A549 (cell line): ENCODE measurements at regions not wholly inside any gene's neighbourhood (a gene's known extent, or its start where the extent isn't known, plus 50 kb on each side); places are given as distances from the start of the nearest gene placed in this dataset.

Experiments
- ATAC-seq, 2 experiments: fragments of 200-7000 bp in 1 of 2; fragments of >200 bp in 1 of 2; cut with Nextera tagmentation in 1 of 2; cut with Tn5 transposase in 1 of 2; 3 replicates each; pipeline versions ENCODE4 v1.8.0 to v1.9.1; 2018 to 2020; ENCODE audit warnings: mild to moderate bottlenecking in 1 of 2, moderate library complexity in 1 of 2
- CTCF ChIA-PET: fragments of 300-600 bp; sonication (Branson Sonifier 250); formaldehyde crosslinking; extraction: SDS; loops from one replicate; lab custom pipeline; 2021; ENCODE audit warnings: antibody characterized with exemption, inconsistent platforms; lab: Yijun Ruan, JAX
- POLR2A ChIA-PET: fragments of 350-600 bp; formaldehyde crosslinking; extraction: SDS; loops from one replicate; lab custom pipeline; 2021; ENCODE audit warnings: antibody characterized with exemption, inconsistent platforms; lab: Yijun Ruan, JAX
- DNase-seq, 2 experiments: peaks; one replicate each; pipeline versions ENCODE4 v3.0.0 to v3.0.0-alpha.2; 2011 to 2016; ENCODE audit warnings: low read depth in 1 of 2, low spot score in 1 of 2
- FAIRE-seq: peaks from 2 replicates; lab custom pipeline; 2011; peaks lifted over from hg19 to GRCh38; lab: Jason Lieb, UNC
- H3K27ac ChIP-seq, 2 experiments: fragments of >200 bp; sonication (Bioruptor Twin); formaldehyde crosslinking; 3 replicates each; pipeline ENCODE4 v1.5.1; 2016 to 2017
- H3K4me1 ChIP-seq: fragments of >200 bp; sonication (Bioruptor Twin); formaldehyde crosslinking; 3 replicates; pipeline ENCODE4 v1.6.1; 2016
- H3K4me2 ChIP-seq: fragments of >200 bp; sonication (Bioruptor Twin); formaldehyde crosslinking; 3 replicates; pipeline ENCODE4 v1.6.1; 2016
- H3K4me3 ChIP-seq: fragments of >200 bp; sonication (Bioruptor Twin); formaldehyde crosslinking; 3 replicates; pipeline ENCODE4 v1.5.1; 2016
- H3K9me3 ChIP-seq: fragments of >200 bp; sonication (Bioruptor Twin); formaldehyde crosslinking; 3 replicates; pipeline ENCODE4 v1.6.1; 2016
- CEBPB ChIP-seq, 2 experiments: fragments of >200 bp in 1 of 2; sonication (Bioruptor Twin) in 1 of 2; formaldehyde crosslinking in 1 of 2; IDR thresholded peaks; 2 replicates each; pipeline ENCODE4 v1.6.1; 2012 to 2016
- EHF ChIP-seq: fragments of 250-450 bp; sonication (Bioruptor Pico); IDR thresholded peaks from 2 replicates; pipeline ENCODE4 v1.5.0; 2020; ENCODE audit warnings: mild to moderate bottlenecking
- EP300 ChIP-seq, 2 experiments: fragments of >200 bp; sonication (Bioruptor Twin); formaldehyde crosslinking; IDR thresholded peaks; 2 replicates in 1 of 2; 3 replicates in 1 of 2; pipeline ENCODE4 v1.6.1; 2016 to 2017
- FOSB ChIP-seq: fragments of 250-450 bp; sonication (Bioruptor Pico); IDR thresholded peaks from 2 replicates; pipeline ENCODE4 v1.5.0; 2020; ENCODE audit warnings: mild to moderate bottlenecking, moderate library complexity
- FOSL2 ChIP-seq, 2 experiments: fragments of 450-650 bp in 1 of 2; fragments of >200 bp in 1 of 2; sonication (Bioruptor Twin) in 1 of 2; formaldehyde crosslinking; IDR thresholded peaks; 2 replicates each; pipeline versions ENCODE4 v1.5.0 to v1.6.1; 2016 to 2020; ENCODE audit warnings: mild to moderate bottlenecking in 1 of 2, moderate library complexity in 1 of 2
- GATA3 ChIP-seq: IDR thresholded peaks from 2 replicates; pipeline ENCODE4 v1.6.1; 2012; ENCODE audit warnings: borderline replicate concordance
- HDAC2 ChIP-seq: fragments of 200-600 bp; sonication (generic); IDR thresholded peaks from 2 replicates; pipeline ENCODE4 v1.6.1; 2016
- HEYL ChIP-seq: fragments of 250-450 bp; sonication (Bioruptor Pico); IDR thresholded peaks from 2 replicates; pipeline ENCODE4 v1.8.0; 2021; ENCODE audit warnings: mild to moderate bottlenecking, moderate library complexity
- HOXA7 ChIP-seq: fragments of 250-450 bp; sonication (Bioruptor Pico); IDR thresholded peaks from 2 replicates; pipeline ENCODE4 v1.5.0; 2020; ENCODE audit warnings: mild to moderate bottlenecking, moderate library complexity
- HOXB13 ChIP-seq: fragments of 250-450 bp; sonication (Bioruptor Pico); IDR thresholded peaks from 2 replicates; pipeline ENCODE4 v1.5.0; 2020; ENCODE audit warnings: low read depth, mild to moderate bottlenecking, moderate library complexity
- HOXB5 ChIP-seq: fragments of 250-450 bp; sonication (Bioruptor Pico); IDR thresholded peaks from 2 replicates; pipeline ENCODE4 v1.5.0; 2020; ENCODE audit warnings: mild to moderate bottlenecking, moderate library complexity
- JUN ChIP-seq, 2 experiments: fragments of >200 bp; sonication (Bioruptor Twin); formaldehyde crosslinking; IDR thresholded peaks; 2 replicates in 1 of 2; 3 replicates in 1 of 2; pipeline ENCODE4 v1.6.1; 2016 to 2017
- MAFK ChIP-seq: fragments of 450-650 bp; IDR thresholded peaks from 2 replicates; pipeline ENCODE4 v1.6.1; 2014; ENCODE audit not compliant: partially characterized antibody
- MAZ ChIP-seq: fragments of 150-350 bp; IDR thresholded peaks from 2 replicates; pipeline ENCODE4 v1.6.1; 2014; ENCODE audit warnings: antibody characterized with exemption, low read depth, low read length, borderline replicate concordance
- MYC ChIP-seq: IDR thresholded peaks from 2 replicates; pipeline ENCODE4 v1.6.1; 2012; ENCODE audit warnings: mild to moderate bottlenecking, inconsistent platforms, low read length, improper control_type of control experiment, borderline replicate concordance
- NR3C1 ChIP-seq: fragments of >200 bp; sonication (Bioruptor Twin); formaldehyde crosslinking; IDR thresholded peaks from 3 replicates; pipeline ENCODE4 v1.6.1; 2017
- POLR2A ChIP-seq: IDR thresholded peaks from 2 replicates; pipeline ENCODE4 v1.6.1; 2012; ENCODE audit warnings: mild to moderate bottlenecking, low read length
- POLR2AphosphoS2 ChIP-seq: conservative IDR thresholded peaks from 2 replicates; pipeline ENCODE4 v1.6.1; 2012; ENCODE audit warnings: low read length, improper control_type of control experiment, inconsistent platforms
- RARB ChIP-seq: fragments of 250-450 bp; sonication (Bioruptor Pico); IDR thresholded peaks from 2 replicates; pipeline ENCODE4 v1.8.0; 2021; ENCODE audit warnings: mild to moderate bottlenecking, moderate library complexity
- RCOR1 ChIP-seq: fragments of 150-350 bp; IDR thresholded peaks from 2 replicates; pipeline ENCODE4 v1.6.1; 2014; ENCODE audit warnings: antibody characterized with exemption, low read length, low read depth
- RFX5 ChIP-seq: fragments of 450-650 bp; IDR thresholded peaks from 2 replicates; pipeline ENCODE4 v1.7.1; 2014; ENCODE audit warnings: antibody characterized with exemption, mild to moderate bottlenecking, moderate library complexity
- RNF2 ChIP-seq: fragments of 200-600 bp; sonication (generic); IDR thresholded peaks from 2 replicates; pipeline ENCODE4 v1.6.1; 2016; ENCODE audit warnings: low read depth, mild to moderate bottlenecking, antibody characterized with exemption, moderate library complexity, borderline replicate concordance
- SREBF2 ChIP-seq: fragments of 450-650 bp; IDR thresholded peaks from 2 replicates; pipeline ENCODE4 v1.6.1; 2014; ENCODE audit warnings: mild to moderate bottlenecking, moderate library complexity
- TFCP2L1 ChIP-seq: fragments of 250-450 bp; sonication (Bioruptor Pico); IDR thresholded peaks from 2 replicates; pipeline ENCODE4 v1.5.0; 2021; ENCODE audit warnings: mild to moderate bottlenecking
- TP53 ChIP-seq: fragments of 250-450 bp; sonication (Bioruptor Pico); IDR thresholded peaks from 2 replicates; pipeline ENCODE4 v1.5.0; 2021; ENCODE audit warnings: mild to moderate bottlenecking, moderate library complexity
- ZC3H11A ChIP-seq: fragments of 450-650 bp; IDR thresholded peaks from 2 replicates; pipeline ENCODE4 v1.6.1; 2014; ENCODE audit warnings: antibody characterized with exemption, mild to moderate bottlenecking
- ZNF302 ChIP-seq: fragments of 250-450 bp; sonication (Bioruptor Pico); IDR thresholded peaks from 2 replicates; pipeline ENCODE4 v1.9.0; 2021; ENCODE audit warnings: inconsistent platforms, mild to moderate bottlenecking, moderate library complexity
- WGBS: methylation state at CpG from one replicate; pipeline ENCODE4 v1.1.6; 2017; ENCODE audit errors: missing lambda C conversion rate; 5-methylcytosine and 5-hydroxymethylcytosine counted together
- TF ChIP-seq, protein P1 (sequence below): fragments of >200 bp; sonication (Bioruptor Twin); formaldehyde crosslinking; IDR thresholded peaks from 3 replicates; pipeline ENCODE4 v1.6.1; 2016
- TF ChIP-seq, protein P2 (sequence below): fragments of >200 bp; sonication (Bioruptor Twin); formaldehyde crosslinking; IDR thresholded peaks from 3 replicates; pipeline ENCODE4 v1.5.1; 2016

DNA sequence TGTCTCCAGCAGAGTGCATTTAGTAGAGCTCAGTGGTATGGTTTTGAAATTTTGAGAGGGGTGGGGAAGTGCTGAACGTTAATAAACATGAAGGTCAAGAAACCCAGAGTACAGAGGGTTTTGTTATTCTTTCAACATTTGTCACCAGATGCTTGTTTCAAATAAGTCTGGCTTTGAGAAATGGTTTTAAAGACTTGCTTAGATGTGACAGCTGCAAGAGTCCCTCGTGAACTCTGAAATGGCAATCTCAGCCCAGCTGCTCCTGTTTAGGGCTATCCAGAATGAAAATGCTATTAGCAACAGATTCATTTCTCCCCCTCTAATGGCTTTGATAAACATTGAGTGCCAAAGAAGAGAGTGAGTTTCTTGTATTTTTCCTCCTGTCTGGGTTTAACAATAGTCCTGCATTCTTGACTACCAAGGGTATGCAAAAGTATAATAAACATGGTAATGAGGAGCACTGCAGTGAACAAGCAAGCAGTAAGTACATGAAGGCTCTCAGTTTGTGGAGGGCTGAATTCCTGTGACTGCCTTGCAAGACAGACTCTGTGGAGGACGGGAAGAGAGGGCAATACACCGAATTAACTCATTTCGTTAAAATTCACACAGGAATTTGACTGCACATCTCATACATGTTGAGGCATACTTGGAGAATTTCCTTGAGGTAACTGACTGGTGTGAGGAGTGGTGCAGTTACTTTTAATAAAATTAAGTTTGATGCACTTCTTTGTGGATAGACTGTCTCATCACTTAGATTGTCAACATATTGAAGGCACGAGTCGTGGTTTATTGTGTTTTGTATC, 490.9 kb downstream of the REEP3 start:
- Histone ChIP-seq H3K4me2 (no peak overlapping the region), H3K27ac (no peak overlapping the region), H3K4me1 (no peaks in the 10 kb centered on the region), H3K9me3 (no peaks in the 10 kb centered on the region), H3K4me3 (no peak overlapping the region)
- DNase-seq (no peak), ATAC-seq (no peak), FAIRE-seq (no peak)
- 0% methylated on average over 7 of the region's 7 CpGs for WGBS
- ChIA-PET CTCF (no interaction called here), POLR2A (no interaction called here)
- TF ChIP-seq FOSB (CRISPR knock-in tag) = no peak
- no peak for TF ChIP-seq RCOR1
- no peak for TF ChIP-seq HDAC2
- no peak for TF ChIP-seq CEBPB (IDR thresholded peaks at IDR 0.05)
- TF ChIP-seq, protein P1, sequence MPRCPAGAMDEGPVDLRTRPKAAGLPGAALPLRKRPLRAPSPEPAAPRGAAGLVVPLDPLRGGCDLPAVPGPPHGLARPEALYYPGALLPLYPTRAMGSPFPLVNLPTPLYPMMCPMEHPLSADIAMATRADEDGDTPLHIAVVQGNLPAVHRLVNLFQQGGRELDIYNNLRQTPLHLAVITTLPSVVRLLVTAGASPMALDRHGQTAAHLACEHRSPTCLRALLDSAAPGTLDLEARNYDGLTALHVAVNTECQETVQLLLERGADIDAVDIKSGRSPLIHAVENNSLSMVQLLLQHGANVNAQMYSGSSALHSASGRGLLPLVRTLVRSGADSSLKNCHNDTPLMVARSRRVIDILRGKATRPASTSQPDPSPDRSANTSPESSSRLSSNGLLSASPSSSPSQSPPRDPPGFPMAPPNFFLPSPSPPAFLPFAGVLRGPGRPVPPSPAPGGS = no peak
- no peak for TF ChIP-seq RNF2
- TF ChIP-seq ZC3H11A = no peak
- no peak for TF ChIP-seq MYC
- TF ChIP-seq POLR2AphosphoS2 = no peak
- TF ChIP-seq MAFK = no peak
- no peak for TF ChIP-seq SREBF2
- no peak for TF ChIP-seq ZNF302 (CRISPR knock-in tag)
- TF ChIP-seq POLR2A = no peak
- TF ChIP-seq HEYL = no peak
- no peak for TF ChIP-seq FOSL2 (IDR thresholded peaks at IDR 0.05)
- no peak for TF ChIP-seq FOSL2 (CRISPR knock-in tag; IDR thresholded peaks at IDR 0.05)
- TF ChIP-seq, protein P2, sequence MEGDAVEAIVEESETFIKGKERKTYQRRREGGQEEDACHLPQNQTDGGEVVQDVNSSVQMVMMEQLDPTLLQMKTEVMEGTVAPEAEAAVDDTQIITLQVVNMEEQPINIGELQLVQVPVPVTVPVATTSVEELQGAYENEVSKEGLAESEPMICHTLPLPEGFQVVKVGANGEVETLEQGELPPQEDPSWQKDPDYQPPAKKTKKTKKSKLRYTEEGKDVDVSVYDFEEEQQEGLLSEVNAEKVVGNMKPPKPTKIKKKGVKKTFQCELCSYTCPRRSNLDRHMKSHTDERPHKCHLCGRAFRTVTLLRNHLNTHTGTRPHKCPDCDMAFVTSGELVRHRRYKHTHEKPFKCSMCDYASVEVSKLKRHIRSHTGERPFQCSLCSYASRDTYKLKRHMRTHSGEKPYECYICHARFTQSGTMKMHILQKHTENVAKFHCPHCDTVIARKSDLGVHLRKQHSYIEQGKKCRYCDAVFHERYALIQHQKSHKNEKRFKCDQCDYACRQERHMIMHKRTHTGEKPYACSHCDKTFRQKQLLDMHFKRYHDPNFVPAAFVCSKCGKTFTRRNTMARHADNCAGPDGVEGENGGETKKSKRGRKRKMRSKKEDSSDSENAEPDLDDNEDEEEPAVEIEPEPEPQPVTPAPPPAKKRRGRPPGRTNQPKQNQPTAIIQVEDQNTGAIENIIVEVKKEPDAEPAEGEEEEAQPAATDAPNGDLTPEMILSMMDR = no peak
- no peak for TF ChIP-seq RFX5
- no peak for TF ChIP-seq TFCP2L1 (CRISPR knock-in tag)
- no peak for TF ChIP-seq HOXB5 (CRISPR knock-in tag)

GRCh38 chr10:64014281-64014680, 493.1 kb downstream of the REEP3 start:
- WGBS = 0% methylated on average over 1 of the region's 1 CpG
- DNase-seq = no peak
- FAIRE-seq = no peak
- Histone ChIP-seq H3K4me2 (no peak overlapping the region), H3K27ac (no peak overlapping the region), H3K9me3 (no peaks in the 10 kb centered on the region), H3K4me3 (no peak overlapping the region), H3K4me1 (no peaks in the 10 kb centered on the region)
- POLR2A ChIA-PET = no interaction called here
- CTCF ChIA-PET = no interaction called here
- no peak for TF ChIP-seq HOXB13 (CRISPR knock-in tag)
- no peak for TF ChIP-seq TP53 (CRISPR knock-in tag)
- no peak for TF ChIP-seq GATA3
- no peak for TF ChIP-seq EHF
- no peak for TF ChIP-seq HEYL
- no peak for TF ChIP-seq HOXA7 (CRISPR knock-in tag)
- no peak for TF ChIP-seq JUN (IDR thresholded peaks at IDR 0.05)
- TF ChIP-seq NR3C1 = no peak
- TF ChIP-seq MAZ = no peak
- no peak for TF ChIP-seq RARB (CRISPR knock-in tag)
- TF ChIP-seq EP300 (IDR thresholded peaks at IDR 0.05) = no peak
- no peak for TF ChIP-seq RCOR1
- ATAC-seq = no peak
